ENCODE measurements at regions not wholly inside any gene's neighbourhood (a gene's known extent, or its start where the extent isn't known, plus 50 kb on each side); places are given as distances from the start of the nearest gene placed in this dataset.

DNA sequence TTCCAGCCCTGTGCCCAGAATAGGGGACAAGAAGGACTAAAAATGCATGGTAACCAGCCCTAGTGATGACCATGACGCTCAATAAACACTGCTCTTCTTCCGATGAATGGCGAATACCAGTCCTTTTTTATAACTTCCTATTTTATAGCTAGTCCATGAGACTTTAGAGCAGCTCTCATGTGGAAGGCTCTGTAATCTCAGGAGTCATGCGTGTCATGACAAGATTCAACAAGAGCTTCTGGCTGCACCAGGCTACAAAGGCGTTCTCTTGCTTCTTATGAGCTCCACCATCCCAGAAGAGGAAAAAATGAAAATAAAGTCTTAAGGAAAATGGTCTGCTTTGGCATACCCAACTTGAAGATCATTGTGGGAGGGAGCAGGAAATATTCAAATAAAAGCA, 141.0 kb downstream of the TMCO5A start:
- Histone ChIP-seq H3K4me1 (ENCODE audit: control insufficient read depth in 1 of 2, insufficient read depth in 1 of 2, low read depth in 1 of 2, low read length in 1 of 2) (peaks cover 19 to 30% of the 10 kb centered on the region in 2 experiments), H3K27ac (no peak overlapping the region), H3K27me3 (peaks cover 56% of the 10 kb centered on the region), H3K4me3 (ENCODE audit: low read depth in 1 of 2, low read length in 1 of 2) (no peak overlapping the region), H3K36me3 (no peaks in the 10 kb centered on the region), H3K9me3 (no peaks in the 10 kb centered on the region)
- no peak for TF ChIP-seq CTCF (IDR thresholded peaks at IDR 0.05)

DNA sequence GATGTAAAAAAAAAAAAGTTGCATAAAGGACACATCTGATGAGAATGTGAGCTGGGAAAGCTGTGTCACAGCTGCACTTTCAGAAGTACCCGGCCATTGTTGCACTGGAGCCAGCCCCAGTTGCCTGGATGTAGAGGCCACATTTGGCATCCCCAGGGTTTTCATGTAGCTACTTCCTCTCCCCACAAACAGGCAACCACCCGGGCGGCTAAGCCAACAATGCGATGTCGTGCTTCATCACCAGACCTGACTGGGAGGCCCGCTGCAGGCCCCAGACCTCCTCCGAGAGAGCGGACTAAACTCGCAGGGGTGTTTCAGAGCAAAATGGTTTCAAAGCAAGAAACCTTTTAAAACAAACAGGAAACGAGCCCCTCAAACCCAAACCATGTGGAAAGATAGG, 142.3 kb downstream of the TMCO5A start:
- Histone ChIP-seq H3K27me3 (peaks cover 50% of the 10 kb centered on the region), H3K9me3 (no peaks in the 10 kb centered on the region), H3K4me3 (ENCODE audit: low read depth in 1 of 2, low read length in 1 of 2) (no peak overlapping the region), H3K27ac (no peak overlapping the region), H3K4me1 (ENCODE audit: control insufficient read depth in 1 of 2, insufficient read depth in 1 of 2, low read depth in 1 of 2, low read length in 1 of 2) (peaks cover 14 to 17% of the 10 kb centered on the region in 2 experiments), H3K36me3 (no peaks in the 10 kb centered on the region)
- no peak for TF ChIP-seq CTCF (IDR thresholded peaks at IDR 0.05)

DNA sequence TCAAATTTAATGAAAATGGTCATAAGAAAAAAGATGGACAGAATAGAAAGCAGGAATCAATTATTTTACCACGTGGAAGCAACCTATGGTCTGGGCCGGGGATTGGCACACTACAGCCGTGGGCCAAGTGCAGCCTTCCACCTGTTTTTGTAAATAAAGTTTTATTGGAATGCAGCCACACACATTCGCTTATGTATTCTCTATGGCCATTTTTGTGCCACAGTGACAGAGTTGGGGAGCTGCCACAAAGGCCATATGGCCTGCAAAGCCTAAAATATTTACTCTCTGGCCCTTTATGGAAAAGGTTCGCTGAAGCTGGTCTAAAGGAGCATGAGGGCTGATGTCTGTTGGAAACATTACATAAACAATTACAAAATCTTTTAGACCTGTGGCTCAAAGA, 144.8 kb downstream of the TMCO5A start:
- Histone ChIP-seq H3K27ac (no peak overlapping the region), H3K27me3 (peaks cover 25% of the 10 kb centered on the region), H3K4me1 (ENCODE audit: control insufficient read depth in 1 of 2, insufficient read depth in 1 of 2, low read depth in 1 of 2, low read length in 1 of 2) (peaks cover 3 to 6% of the 10 kb centered on the region in 2 experiments), H3K9me3 (no peaks in the 10 kb centered on the region), H3K4me3 (ENCODE audit: low read depth in 1 of 2, low read length in 1 of 2) (no peak overlapping the region), H3K36me3 (no peaks in the 10 kb centered on the region)
- TF ChIP-seq CTCF (IDR thresholded peaks at IDR 0.05) = no peak

DNA sequence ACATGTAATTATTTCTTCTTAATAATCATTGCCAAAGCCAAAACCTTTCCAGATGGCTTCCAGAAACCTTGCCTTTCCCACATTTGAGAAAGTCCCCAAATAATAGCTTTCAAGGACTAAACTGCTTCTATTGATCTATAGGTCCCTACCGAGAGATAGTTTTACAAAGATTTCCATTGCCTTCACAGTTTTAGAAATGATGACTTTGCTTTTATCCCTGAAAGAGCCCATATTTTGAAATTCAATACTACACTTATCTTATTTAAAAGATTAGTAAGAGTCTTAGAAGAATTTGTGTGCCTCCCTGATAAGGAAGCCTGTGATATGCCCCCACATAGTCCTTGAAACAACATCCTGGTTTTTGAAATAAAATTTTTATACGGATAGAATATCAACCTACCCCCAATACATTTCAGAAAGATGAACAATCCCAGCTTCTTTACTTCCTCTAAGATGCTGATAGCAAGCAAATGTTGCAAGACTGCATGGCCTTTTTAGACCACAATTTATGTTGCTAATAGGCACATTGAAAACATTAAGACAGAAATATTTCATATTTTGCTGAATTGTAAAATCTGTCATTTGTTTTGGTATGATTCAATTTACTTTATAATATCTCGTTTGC, 146.3 kb downstream of the TMCO5A start:
- no peak overlapping the region for H3K4me3 ChIP-seq (ENCODE audit: low read depth in 1 of 2, low read length in 1 of 2)
- H3K27me3 ChIP-seq = peaks cover 10% of the 10 kb centered on the region
- H3K27ac ChIP-seq = no peak overlapping the region
- H3K36me3 ChIP-seq = no peaks in the 10 kb centered on the region
- H3K9me3 ChIP-seq = no peaks in the 10 kb centered on the region
- H3K4me1 ChIP-seq (ENCODE audit: control insufficient read depth in 1 of 2, insufficient read depth in 1 of 2, low read depth in 1 of 2, low read length in 1 of 2) = peaks cover 10 to 21% of the 10 kb centered on the region in 2 experiments
- TF ChIP-seq CTCF (IDR thresholded peaks at IDR 0.05) = no peak

DNA sequence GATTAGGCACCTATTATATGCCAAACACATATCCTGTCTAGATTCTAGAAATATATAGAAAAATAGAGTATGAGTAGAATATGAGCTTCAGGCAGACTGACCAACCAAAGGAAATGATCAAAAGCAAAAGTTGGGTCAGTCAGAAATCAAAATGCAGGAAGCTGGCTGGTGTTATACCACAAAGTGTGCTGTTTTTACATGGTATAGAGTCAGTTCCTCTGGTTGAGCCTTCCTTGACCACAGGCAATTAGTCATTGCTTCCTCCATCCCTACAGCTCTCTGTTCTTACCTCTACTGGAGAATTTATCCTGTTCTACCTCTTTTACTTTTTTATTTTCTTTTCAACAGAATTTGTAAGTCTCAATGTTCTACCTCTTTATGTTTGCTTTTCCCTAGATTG, 149.8 kb downstream of the TMCO5A start:
- Histone ChIP-seq H3K36me3 (no peaks in the 10 kb centered on the region), H3K4me1 (ENCODE audit: control insufficient read depth in 1 of 2, insufficient read depth in 1 of 2, low read depth in 1 of 2, low read length in 1 of 2) (peaks cover 17 to 30% of the 10 kb centered on the region in 2 experiments), H3K27ac (peak overlapping the region; percentile 75), H3K9me3 (no peaks in the 10 kb centered on the region), H3K27me3 (peaks cover 7% of the 10 kb centered on the region), H3K4me3 (ENCODE audit: low read depth in 1 of 2, low read length in 1 of 2) (peak overlapping the region in 1 of 2 experiments; percentile 1)
- no peak for TF ChIP-seq CTCF (IDR thresholded peaks at IDR 0.05)

All from neutrophil (primary cell).